GM23338 (cell line): ENCODE measurements at regions not wholly inside any gene's neighbourhood (a gene's known extent, or its start where the extent isn't known, plus 50 kb on each side); places are given as distances from the start of the nearest gene placed in this dataset.

Source experiments
- ATAC-seq: fragments of 200-7000 bp; cut with Tn5 transposase; 3 replicates; pipeline ENCODE4 v1.9.1; 2020
- DNase-seq: peaks from one replicate; pipeline ENCODE4 v3.0.0-alpha.2; 2015; ENCODE audit warnings: low spot score
- H2AFZ ChIP-seq: fragments of 200-600 bp; sonication (generic); 2 replicates; pipeline ENCODE4 v1.8.0; 2016; ENCODE audit warnings: antibody characterized with exemption, mild to moderate bottlenecking, moderate library complexity
- H3F3A ChIP-seq: fragments of 200-600 bp; sonication (generic); replicated peaks from 2 replicates; pipeline ENCODE4 v1.8.0; 2017; ENCODE audit warnings: antibody characterized with exemption, mixed run types, low read depth
- H3K27ac ChIP-seq: fragments of 200-600 bp; sonication (generic); 2 replicates; pipeline ENCODE4 v1.6.1; 2016; ENCODE audit warnings: low read depth
- H3K27me3 ChIP-seq: fragments of 200-600 bp; sonication (generic); 2 replicates; pipeline ENCODE4 v1.8.0; 2016; ENCODE audit warnings: mild to moderate bottlenecking, mixed run types, moderate library complexity; ENCODE audit not compliant: insufficient read depth
- H3K36me3 ChIP-seq: fragments of 200-600 bp; sonication (generic); 2 replicates; pipeline ENCODE4 v1.8.0; 2016; ENCODE audit warnings: mild to moderate bottlenecking; ENCODE audit not compliant: insufficient read depth
- H3K4me1 ChIP-seq: fragments of 200-600 bp; sonication (generic); 2 replicates; pipeline ENCODE4 v1.8.0; 2016; ENCODE audit warnings: mild to moderate bottlenecking, moderate library complexity; ENCODE audit not compliant: insufficient read depth
- H3K4me2 ChIP-seq: fragments of 200-600 bp; sonication (generic); 2 replicates; pipeline ENCODE4 v1.7.1; 2017; ENCODE audit warnings: mixed run types
- H3K4me3 ChIP-seq: fragments of 200-600 bp; sonication (generic); 2 replicates; pipeline ENCODE4 v1.6.1; 2016; ENCODE audit warnings: mixed run types
- H3K79me2 ChIP-seq: fragments of 200-600 bp; sonication (generic); replicated peaks from 2 replicates; pipeline ENCODE4 v1.8.0; 2017; ENCODE audit warnings: mild to moderate bottlenecking; ENCODE audit not compliant: insufficient read depth
- H3K9me2 ChIP-seq: fragments of 200-600 bp; sonication (generic); 2 replicates; pipeline ENCODE4 v1.8.0; 2017; ENCODE audit not compliant: insufficient read depth
- H4K20me1 ChIP-seq: fragments of 200-600 bp; sonication (generic); replicated peaks from 2 replicates; pipeline ENCODE4 v1.8.0; 2017; ENCODE audit warnings: mild to moderate bottlenecking; ENCODE audit not compliant: insufficient read depth
- H3K27ac Mint-ChIP-seq: 2 replicates; pipeline ENCODE4 v1.8.0; 2020; ENCODE audit warnings: inconsistent platforms, mild to moderate bottlenecking, moderate library complexity, mixed read lengths
- H3K27me3 Mint-ChIP-seq: 3 replicates; pipeline ENCODE4 v1.8.0; 2022; ENCODE audit warnings: low read depth, mild to moderate bottlenecking, moderate library complexity, mixed read lengths, inconsistent platforms; ENCODE audit not compliant: insufficient read depth, poor library complexity
- H3K36me3 Mint-ChIP-seq: 3 replicates; pipeline ENCODE4 v1.8.0; 2021; ENCODE audit warnings: low read depth, mild to moderate bottlenecking, inconsistent platforms, moderate library complexity, mixed read lengths
- H3K4me1 Mint-ChIP-seq: 3 replicates; pipeline ENCODE4 v1.8.0; 2020; ENCODE audit warnings: mild to moderate bottlenecking, inconsistent platforms, mixed read lengths
- H3K4me3 Mint-ChIP-seq: 3 replicates; pipeline ENCODE4 v1.8.0; 2021; ENCODE audit warnings: moderate library complexity, mild to moderate bottlenecking, inconsistent platforms, mixed read lengths
- H3K9me3 Mint-ChIP-seq: 3 replicates; pipeline ENCODE4 v1.8.0; 2020; ENCODE audit warnings: moderate library complexity, mild to moderate bottlenecking, inconsistent platforms, mixed read lengths
- CREB1 ChIP-seq: fragments of 250-450 bp; sonication (Bioruptor Pico); IDR thresholded peaks from 2 replicates; pipeline ENCODE4 v1.5.0; 2020; ENCODE audit warnings: low read depth, mild to moderate bottlenecking, moderate library complexity
- EZH2 ChIP-seq: fragments of 200-600 bp; sonication (generic); IDR thresholded peaks from one replicate; pipeline ENCODE4 v1.8.0; 2017; ENCODE audit warnings: antibody characterized with exemption, mild to moderate bottlenecking, low read depth; ENCODE audit not compliant: unreplicated experiment
- JUNB ChIP-seq: IDR thresholded peaks from one replicate; pipeline ENCODE4 v1.6.1; 2016; ENCODE audit warnings: antibody characterized with exemption; ENCODE audit not compliant: unreplicated experiment
- POLR2AphosphoS5 ChIP-seq: IDR thresholded peaks from 2 replicates; pipeline ENCODE4 v1.6.1; 2016; ENCODE audit warnings: antibody characterized with exemption, low read depth
- STAT1 ChIP-seq: IDR thresholded peaks from one replicate; pipeline ENCODE4 v1.6.1; 2016; ENCODE audit warnings: antibody characterized with exemption; ENCODE audit not compliant: unreplicated experiment
- ZNF331 ChIP-seq: fragments of 250-450 bp; sonication (Bioruptor Pico); IDR thresholded peaks from 2 replicates; pipeline ENCODE4 v1.5.0; 2020; ENCODE audit warnings: low read depth, mild to moderate bottlenecking, moderate library complexity
- TF ChIP-seq, protein P1 (sequence below), 2 experiments: fragments of 200-600 bp in 1 of 2; sonication (generic) in 1 of 2; conservative IDR thresholded peaks; 2 replicates each; pipeline versions ENCODE4 v1.5.1 to v1.6.1; 2016 to 2017; ENCODE audit warnings: antibody characterized with exemption in 2 of 2, low read depth in 2 of 2, mild to moderate bottlenecking in 2 of 2, moderate library complexity in 1 of 2
- TF ChIP-seq, protein P2 (sequence below): fragments of 250-450 bp; sonication (Bioruptor Pico); IDR thresholded peaks from 2 replicates; pipeline ENCODE4 v1.5.0; 2020; ENCODE audit warnings: mild to moderate bottlenecking, moderate library complexity
- TF ChIP-seq, protein P3 (sequence below): IDR thresholded peaks from 2 replicates; pipeline ENCODE4 v1.6.1; 2016; ENCODE audit warnings: antibody characterized with exemption

GRCh38 chr13:73835138-73835721 lies 299.0 kb downstream of the KLF12 start:
- Histone ChIP-seq H4K20me1 (no peaks in the 10 kb centered on the region), H3K4me2 (no peak overlapping the region), H3F3A (no peaks in the 10 kb centered on the region), H3K36me3 (no peaks in the 10 kb centered on the region), H3K9me2 (no peaks in the 10 kb centered on the region), H3K27ac (no peak overlapping the region), H3K27me3 (no peaks in the 10 kb centered on the region), H3K4me1 (peaks cover 9% of the 10 kb centered on the region), H3K4me3 (no peak overlapping the region), H2AFZ (no peak overlapping the region), H3K79me2 (no peaks in the 10 kb centered on the region)
- no peak overlapping the region for H3K27ac Mint-ChIP-seq
- H3K27me3 Mint-ChIP-seq, result no peaks in the 10 kb centered on the region
- H3K4me1 Mint-ChIP-seq, result peaks cover 21% of the 10 kb centered on the region
- no peak overlapping the region for H3K4me3 Mint-ChIP-seq
- no peaks in the 10 kb centered on the region for H3K36me3 Mint-ChIP-seq
- DNase-seq, result peak; percentile 73
- H3K9me3 Mint-ChIP-seq, result no peaks in the 10 kb centered on the region; the same call in 2 of the 3 replicates
- peak; percentile 69 for ATAC-seq
- TF ChIP-seq, protein P1, sequence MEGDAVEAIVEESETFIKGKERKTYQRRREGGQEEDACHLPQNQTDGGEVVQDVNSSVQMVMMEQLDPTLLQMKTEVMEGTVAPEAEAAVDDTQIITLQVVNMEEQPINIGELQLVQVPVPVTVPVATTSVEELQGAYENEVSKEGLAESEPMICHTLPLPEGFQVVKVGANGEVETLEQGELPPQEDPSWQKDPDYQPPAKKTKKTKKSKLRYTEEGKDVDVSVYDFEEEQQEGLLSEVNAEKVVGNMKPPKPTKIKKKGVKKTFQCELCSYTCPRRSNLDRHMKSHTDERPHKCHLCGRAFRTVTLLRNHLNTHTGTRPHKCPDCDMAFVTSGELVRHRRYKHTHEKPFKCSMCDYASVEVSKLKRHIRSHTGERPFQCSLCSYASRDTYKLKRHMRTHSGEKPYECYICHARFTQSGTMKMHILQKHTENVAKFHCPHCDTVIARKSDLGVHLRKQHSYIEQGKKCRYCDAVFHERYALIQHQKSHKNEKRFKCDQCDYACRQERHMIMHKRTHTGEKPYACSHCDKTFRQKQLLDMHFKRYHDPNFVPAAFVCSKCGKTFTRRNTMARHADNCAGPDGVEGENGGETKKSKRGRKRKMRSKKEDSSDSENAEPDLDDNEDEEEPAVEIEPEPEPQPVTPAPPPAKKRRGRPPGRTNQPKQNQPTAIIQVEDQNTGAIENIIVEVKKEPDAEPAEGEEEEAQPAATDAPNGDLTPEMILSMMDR (conservative IDR thresholded peaks at IDR 0.05; ENCODE audit: low read depth in 2 of 2), result peak in 1 of 2 experiments; percentile 84
- TF ChIP-seq CREB1 (CRISPR knock-in tag), result no peak

- Histone ChIP-seq H3K9me2 (no peaks in the 10 kb centered on the region), H3K4me2 (no peak overlapping the region), H3K4me3 (no peak overlapping the region), H3K36me3 (no peaks in the 10 kb centered on the region), H3F3A (no peaks in the 10 kb centered on the region), H3K79me2 (no peaks in the 10 kb centered on the region), H2AFZ (no peak overlapping the region), H4K20me1 (no peaks in the 10 kb centered on the region), H3K4me1 (peaks cover 9% of the 10 kb centered on the region), H3K27me3 (no peaks in the 10 kb centered on the region), H3K27ac (no peak overlapping the region)
- no peaks in the 10 kb centered on the region; the same call in 2 of the 3 replicates for H3K9me3 Mint-ChIP-seq
- no peak overlapping the region for H3K4me3 Mint-ChIP-seq
- H3K36me3 Mint-ChIP-seq, result no peaks in the 10 kb centered on the region
- peak overlapping the region; percentile 2; the same call in 1 of the 2 replicates for H3K27ac Mint-ChIP-seq
- peaks cover 28% of the 10 kb centered on the region for H3K4me1 Mint-ChIP-seq
- no peaks in the 10 kb centered on the region for H3K27me3 Mint-ChIP-seq
- no peak for DNase-seq
- ATAC-seq, result no peak
- no peak for TF ChIP-seq EZH2
- TF ChIP-seq, protein P2, sequence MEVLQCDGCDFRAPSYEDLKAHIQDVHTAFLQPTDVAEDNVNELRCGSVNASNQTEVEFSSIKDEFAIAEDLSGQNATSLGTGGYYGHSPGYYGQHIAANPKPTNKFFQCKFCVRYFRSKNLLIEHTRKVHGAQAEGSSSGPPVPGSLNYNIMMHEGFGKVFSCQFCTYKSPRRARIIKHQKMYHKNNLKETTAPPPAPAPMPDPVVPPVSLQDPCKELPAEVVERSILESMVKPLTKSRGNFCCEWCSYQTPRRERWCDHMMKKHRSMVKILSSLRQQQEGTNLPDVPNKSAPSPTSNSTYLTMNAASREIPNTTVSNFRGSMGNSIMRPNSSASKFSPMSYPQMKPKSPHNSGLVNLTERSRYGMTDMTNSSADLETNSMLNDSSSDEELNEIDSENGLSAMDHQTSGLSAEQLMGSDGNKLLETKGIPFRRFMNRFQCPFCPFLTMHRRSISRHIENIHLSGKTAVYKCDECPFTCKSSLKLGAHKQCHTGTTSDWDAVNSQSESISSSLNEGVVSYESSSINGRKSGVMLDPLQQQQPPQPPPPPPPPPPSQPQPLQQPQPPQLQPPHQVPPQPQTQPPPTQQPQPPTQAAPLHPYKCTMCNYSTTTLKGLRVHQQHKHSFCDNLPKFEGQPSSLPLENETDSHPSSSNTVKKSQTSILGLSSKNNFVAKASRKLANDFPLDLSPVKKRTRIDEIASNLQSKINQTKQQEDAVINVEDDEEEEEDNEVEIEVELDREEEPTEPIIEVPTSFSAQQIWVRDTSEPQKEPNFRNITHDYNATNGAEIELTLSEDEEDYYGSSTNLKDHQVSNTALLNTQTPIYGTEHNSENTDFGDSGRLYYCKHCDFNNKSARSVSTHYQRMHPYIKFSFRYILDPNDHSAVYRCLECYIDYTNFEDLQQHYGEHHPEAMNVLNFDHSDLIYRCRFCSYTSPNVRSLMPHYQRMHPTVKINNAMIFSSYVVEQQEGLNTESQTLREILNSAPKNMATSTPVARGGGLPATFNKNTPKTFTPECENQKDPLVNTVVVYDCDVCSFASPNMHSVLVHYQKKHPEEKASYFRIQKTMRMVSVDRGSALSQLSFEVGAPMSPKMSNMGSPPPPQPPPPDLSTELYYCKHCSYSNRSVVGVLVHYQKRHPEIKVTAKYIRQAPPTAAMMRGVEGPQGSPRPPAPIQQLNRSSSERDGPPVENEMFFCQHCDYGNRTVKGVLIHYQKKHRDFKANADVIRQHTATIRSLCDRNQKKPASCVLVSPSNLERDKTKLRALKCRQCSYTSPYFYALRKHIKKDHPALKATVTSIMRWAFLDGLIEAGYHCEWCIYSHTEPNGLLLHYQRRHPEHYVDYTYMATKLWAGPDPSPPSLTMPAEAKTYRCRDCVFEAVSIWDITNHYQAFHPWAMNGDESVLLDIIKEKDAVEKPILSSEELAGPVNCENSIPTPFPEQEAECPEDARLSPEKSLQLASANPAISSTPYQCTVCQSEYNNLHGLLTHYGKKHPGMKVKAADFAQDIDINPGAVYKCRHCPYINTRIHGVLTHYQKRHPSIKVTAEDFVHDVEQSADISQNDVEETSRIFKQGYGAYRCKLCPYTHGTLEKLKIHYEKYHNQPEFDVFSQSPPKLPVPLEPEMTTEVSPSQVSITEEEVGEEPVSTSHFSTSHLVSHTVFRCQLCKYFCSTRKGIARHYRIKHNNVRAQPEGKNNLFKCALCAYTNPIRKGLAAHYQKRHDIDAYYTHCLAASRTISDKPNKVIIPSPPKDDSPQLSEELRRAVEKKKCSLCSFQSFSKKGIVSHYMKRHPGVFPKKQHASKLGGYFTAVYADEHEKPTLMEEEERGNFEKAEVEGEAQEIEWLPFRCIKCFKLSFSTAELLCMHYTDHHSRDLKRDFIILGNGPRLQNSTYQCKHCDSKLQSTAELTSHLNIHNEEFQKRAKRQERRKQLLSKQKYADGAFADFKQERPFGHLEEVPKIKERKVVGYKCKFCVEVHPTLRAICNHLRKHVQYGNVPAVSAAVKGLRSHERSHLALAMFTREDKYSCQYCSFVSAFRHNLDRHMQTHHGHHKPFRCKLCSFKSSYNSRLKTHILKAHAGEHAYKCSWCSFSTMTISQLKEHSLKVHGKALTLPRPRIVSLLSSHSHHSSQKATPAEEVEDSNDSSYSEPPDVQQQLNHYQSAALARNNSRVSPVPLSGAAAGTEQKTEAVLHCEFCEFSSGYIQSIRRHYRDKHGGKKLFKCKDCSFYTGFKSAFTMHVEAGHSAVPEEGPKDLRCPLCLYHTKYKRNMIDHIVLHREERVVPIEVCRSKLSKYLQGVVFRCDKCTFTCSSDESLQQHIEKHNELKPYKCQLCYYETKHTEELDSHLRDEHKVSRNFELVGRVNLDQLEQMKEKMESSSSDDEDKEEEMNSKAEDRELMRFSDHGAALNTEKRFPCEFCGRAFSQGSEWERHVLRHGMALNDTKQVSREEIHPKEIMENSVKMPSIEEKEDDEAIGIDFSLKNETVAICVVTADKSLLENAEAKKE (CRISPR knock-in tag), result no peak
- no peak for TF ChIP-seq CREB1 (CRISPR knock-in tag)
- TF ChIP-seq JUNB, result no peak
- TF ChIP-seq ZNF331 (CRISPR knock-in tag), result no peak
- no peak for TF ChIP-seq STAT1
- TF ChIP-seq, protein P3, sequence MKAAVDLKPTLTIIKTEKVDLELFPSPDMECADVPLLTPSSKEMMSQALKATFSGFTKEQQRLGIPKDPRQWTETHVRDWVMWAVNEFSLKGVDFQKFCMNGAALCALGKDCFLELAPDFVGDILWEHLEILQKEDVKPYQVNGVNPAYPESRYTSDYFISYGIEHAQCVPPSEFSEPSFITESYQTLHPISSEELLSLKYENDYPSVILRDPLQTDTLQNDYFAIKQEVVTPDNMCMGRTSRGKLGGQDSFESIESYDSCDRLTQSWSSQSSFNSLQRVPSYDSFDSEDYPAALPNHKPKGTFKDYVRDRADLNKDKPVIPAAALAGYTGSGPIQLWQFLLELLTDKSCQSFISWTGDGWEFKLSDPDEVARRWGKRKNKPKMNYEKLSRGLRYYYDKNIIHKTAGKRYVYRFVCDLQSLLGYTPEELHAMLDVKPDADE, result no peak
- TF ChIP-seq POLR2AphosphoS5, result no peak
These were observed 300.7 kb downstream of the KLF12 start for GRCh38 chr13:73833325-73834070.
